ENCODE measurements at regions not wholly inside any gene's neighbourhood (a gene's known extent, or its start where the extent isn't known, plus 50 kb on each side); places are given as distances from the start of the nearest gene placed in this dataset.

DNA sequence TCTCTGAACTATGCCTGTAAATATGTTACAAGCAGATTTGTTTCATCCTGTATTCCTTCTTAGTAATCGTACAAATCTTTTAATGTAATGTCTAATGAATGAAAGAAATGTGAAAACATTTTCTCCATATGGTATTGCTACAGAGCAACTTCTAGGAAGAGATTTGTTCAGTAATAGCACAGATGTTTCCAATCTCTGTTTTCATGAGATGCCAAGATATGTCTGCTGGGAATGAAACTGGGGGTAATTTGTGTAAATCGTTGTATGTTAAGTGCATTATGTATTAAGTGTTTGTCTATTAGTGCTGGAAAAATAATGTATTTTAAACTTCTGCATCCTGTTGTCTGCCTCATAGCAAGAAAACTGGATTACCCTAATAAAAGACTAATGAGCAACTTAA lies 722.2 kb upstream of the EYS start:
- H3K27ac ChIP-seq: no peak overlapping the region
- no peaks in the 10 kb centered on the region for H3K36me3 ChIP-seq (replicated peaks)
- TF ChIP-seq, protein P1, sequence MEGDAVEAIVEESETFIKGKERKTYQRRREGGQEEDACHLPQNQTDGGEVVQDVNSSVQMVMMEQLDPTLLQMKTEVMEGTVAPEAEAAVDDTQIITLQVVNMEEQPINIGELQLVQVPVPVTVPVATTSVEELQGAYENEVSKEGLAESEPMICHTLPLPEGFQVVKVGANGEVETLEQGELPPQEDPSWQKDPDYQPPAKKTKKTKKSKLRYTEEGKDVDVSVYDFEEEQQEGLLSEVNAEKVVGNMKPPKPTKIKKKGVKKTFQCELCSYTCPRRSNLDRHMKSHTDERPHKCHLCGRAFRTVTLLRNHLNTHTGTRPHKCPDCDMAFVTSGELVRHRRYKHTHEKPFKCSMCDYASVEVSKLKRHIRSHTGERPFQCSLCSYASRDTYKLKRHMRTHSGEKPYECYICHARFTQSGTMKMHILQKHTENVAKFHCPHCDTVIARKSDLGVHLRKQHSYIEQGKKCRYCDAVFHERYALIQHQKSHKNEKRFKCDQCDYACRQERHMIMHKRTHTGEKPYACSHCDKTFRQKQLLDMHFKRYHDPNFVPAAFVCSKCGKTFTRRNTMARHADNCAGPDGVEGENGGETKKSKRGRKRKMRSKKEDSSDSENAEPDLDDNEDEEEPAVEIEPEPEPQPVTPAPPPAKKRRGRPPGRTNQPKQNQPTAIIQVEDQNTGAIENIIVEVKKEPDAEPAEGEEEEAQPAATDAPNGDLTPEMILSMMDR (IDR thresholded peaks at IDR 0.05; ENCODE audit: low read depth, low read length, missing control alignments): no peak
- H3K4me3 ChIP-seq (ENCODE audit: low read depth, low read length): no peak overlapping the region
- DNase-seq: no peak
- in situ Hi-C loops (cut with HindIII; ENCODE audit: low pct_ligation_motif_present, low sequenced_read_pairs): no loop called here
- H3K27me3 ChIP-seq (replicated peaks): no peaks in the 10 kb centered on the region

DNA sequence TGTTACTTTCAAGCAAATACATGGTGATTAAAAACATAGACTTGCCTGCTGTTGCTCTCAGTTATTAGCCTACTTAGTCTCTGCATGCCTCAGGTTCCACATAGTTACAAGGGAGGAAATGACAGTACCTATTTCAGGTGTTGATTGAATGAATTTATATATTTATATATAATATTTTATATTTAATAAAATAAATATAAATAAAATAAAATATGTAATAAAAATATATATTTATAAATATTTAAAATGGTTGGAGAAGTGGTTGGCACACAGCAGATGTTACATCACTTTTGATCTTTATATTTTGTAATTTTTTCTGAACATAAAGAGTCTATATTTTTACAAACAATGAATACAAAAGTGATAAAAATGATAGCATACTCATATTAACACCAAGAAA lies 716.0 kb upstream of the EYS start:
- Histone ChIP-seq H3K4me3 (ENCODE audit: low read depth, low read length) (no peak overlapping the region), H3K27ac (no peak overlapping the region), H3K36me3 (replicated peaks) (no peaks in the 10 kb centered on the region), H3K27me3 (replicated peaks) (no peaks in the 10 kb centered on the region)
- TF ChIP-seq, protein P1 (IDR thresholded peaks at IDR 0.05; ENCODE audit: low read depth, low read length, missing control alignments): no peak
- in situ Hi-C loops (cut with HindIII; ENCODE audit: low pct_ligation_motif_present, low sequenced_read_pairs): no loop called here
- no peak for DNase-seq

DNA sequence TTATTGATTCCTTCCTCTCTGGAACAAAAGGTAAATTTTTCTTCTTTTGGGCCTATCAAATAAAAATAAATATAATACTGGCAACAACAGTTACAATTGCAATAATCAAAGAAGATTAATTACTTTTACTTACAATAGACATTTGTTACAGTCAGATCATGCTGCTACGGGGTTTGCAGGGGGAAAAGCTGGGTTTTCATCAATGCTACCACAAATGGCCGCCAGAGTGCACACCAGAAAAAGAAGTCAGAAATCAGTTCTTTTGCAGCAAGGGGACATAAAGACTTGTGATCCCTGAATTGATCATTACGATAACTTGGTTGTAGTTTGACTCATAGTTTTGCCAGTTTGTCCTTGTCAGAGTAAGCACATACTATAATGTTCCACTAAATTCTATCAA lies 714.5 kb upstream of the EYS start:
- Histone ChIP-seq H3K36me3 (replicated peaks) (no peaks in the 10 kb centered on the region), H3K27me3 (replicated peaks) (no peaks in the 10 kb centered on the region), H3K4me3 (ENCODE audit: low read depth, low read length) (no peak overlapping the region), H3K27ac (no peak overlapping the region)
- no peak for DNase-seq
- in situ Hi-C loops (cut with HindIII; ENCODE audit: low pct_ligation_motif_present, low sequenced_read_pairs): no loop called here
- TF ChIP-seq, protein P1 (IDR thresholded peaks at IDR 0.05; ENCODE audit: low read depth, low read length, missing control alignments): peak; percentile 66

DNA sequence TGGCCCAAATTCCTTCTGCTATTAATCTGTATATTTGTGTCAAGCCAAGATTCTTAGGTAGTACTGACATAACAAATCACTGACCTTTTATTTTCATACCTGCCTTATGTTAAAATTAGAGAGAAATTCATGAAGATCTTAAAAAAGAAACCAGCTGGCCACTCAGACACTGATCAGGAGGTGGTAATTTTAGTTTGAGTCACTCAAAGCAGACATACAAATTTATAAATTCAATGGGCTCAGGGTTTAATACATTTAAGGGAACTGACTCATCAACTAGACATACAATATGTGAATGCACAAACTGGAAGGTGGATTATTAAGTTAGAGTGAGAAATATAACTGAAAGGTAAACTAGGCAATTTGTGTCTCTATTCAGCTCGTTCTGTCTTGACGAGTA lies 711.9 kb upstream of the EYS start:
- TF ChIP-seq, protein P1 (IDR thresholded peaks at IDR 0.05; ENCODE audit: low read depth, low read length, missing control alignments): no peak
- in situ Hi-C loops (cut with HindIII; ENCODE audit: low pct_ligation_motif_present, low sequenced_read_pairs): no loop called here
- H3K27ac ChIP-seq: no peak overlapping the region
- no peak for DNase-seq
- no peaks in the 10 kb centered on the region for H3K36me3 ChIP-seq (replicated peaks)
- no peaks in the 10 kb centered on the region for H3K27me3 ChIP-seq (replicated peaks)
- H3K4me3 ChIP-seq (ENCODE audit: low read depth, low read length): no peak overlapping the region

DNA sequence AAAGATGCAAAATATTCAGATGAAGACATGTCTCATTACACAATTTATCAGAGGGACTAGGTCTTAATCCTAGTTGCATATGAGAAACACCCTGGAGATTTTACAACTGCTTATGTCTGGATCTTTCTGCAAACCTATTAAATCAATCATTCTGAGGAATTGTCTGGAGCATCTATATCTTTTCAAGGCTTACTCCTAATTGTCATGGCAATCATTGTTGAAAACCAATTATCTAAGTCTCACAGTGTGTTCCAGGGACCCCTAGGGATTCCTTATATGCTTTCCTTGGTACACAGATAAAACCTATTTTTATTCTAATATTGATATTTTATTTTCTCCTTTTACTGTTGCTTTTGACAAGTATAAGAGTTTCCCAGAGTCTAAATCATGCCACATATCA lies 696.9 kb upstream of the EYS start:
- no peak overlapping the region for H3K4me3 ChIP-seq (ENCODE audit: low read depth, low read length)
- H3K27me3 ChIP-seq (replicated peaks): no peaks in the 10 kb centered on the region
- TF ChIP-seq, protein P1 (IDR thresholded peaks at IDR 0.05; ENCODE audit: low read depth, low read length, missing control alignments): no peak
- no peak overlapping the region for H3K27ac ChIP-seq
- in situ Hi-C loops (cut with HindIII; ENCODE audit: low pct_ligation_motif_present, low sequenced_read_pairs): no loop called here
- no peaks in the 10 kb centered on the region for H3K36me3 ChIP-seq (replicated peaks)
- no peak for DNase-seq

DNA sequence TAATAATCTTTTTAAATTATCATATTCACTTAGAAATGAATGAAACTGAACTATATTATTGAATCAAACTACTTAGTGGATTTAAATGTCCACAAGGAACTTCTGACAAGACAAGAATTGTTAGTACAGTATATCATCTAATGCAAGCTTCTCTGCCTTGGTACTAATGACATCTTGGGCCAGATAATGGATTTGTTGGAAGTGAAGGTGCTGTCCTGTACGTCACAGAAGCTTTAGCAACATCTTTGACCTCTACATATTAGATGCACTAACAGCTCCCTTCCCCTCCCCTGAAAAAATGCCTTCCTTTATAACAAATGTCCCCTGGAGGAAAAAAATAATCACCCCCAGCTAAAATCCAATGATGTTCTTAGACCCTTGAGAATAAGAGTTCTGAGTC lies 695.8 kb upstream of the EYS start:
- H3K4me3 ChIP-seq (ENCODE audit: low read depth, low read length): no peak overlapping the region
- TF ChIP-seq, protein P1 (IDR thresholded peaks at IDR 0.05; ENCODE audit: low read depth, low read length, missing control alignments): no peak
- no peak for DNase-seq
- no peaks in the 10 kb centered on the region for H3K27me3 ChIP-seq (replicated peaks)
- in situ Hi-C loops (cut with HindIII; ENCODE audit: low pct_ligation_motif_present, low sequenced_read_pairs): no loop called here
- no peak overlapping the region for H3K27ac ChIP-seq
- no peaks in the 10 kb centered on the region for H3K36me3 ChIP-seq (replicated peaks)

All from brain microvascular endothelial cell (primary cell).